H1 (cell line): ENCODE measurements at regions not wholly inside any gene's neighbourhood (a gene's known extent, or its start where the extent isn't known, plus 50 kb on each side); places are given as distances from the start of the nearest gene placed in this dataset.

Experiments used
- CTCF ChIA-PET: fragments of 300-600 bp; sonication (Branson Sonifier 250); formaldehyde crosslinking; loops from one replicate; lab custom pipeline; 2021; ENCODE audit not compliant: partially characterized antibody; lab: Charles Lee
- POLR2A ChIA-PET: fragments of 300-600 bp; sonication (Branson Sonifier 250); formaldehyde crosslinking; loops from one replicate; lab custom pipeline; 2021; ENCODE audit warnings: inconsistent platforms; ENCODE audit not compliant: partially characterized antibody; lab: Charles Lee
- DNase-seq, 2 experiments: peaks; one replicate each; pipeline versions ENCODE4 v3.0.0 to v3.0.0-alpha.2; 2010 to 2022; ENCODE audit warnings: low spot score in 2 of 2, low read depth in 1 of 2, mixed read lengths in 1 of 2
- FAIRE-seq: peaks from 2 replicates; lab custom pipeline; 2011; peaks lifted over from hg19 to GRCh38; lab: Jason Lieb, UNC
- H2AFZ ChIP-seq: 2 replicates; pipeline ENCODE4 v1.8.1; 2012; ENCODE audit warnings: low read length, inconsistent platforms
- H2AK5ac ChIP-seq: 2 replicates; pipeline ENCODE4 v1.6.1; 2013; ENCODE audit warnings: low read depth, low read length
- H2BK120ac ChIP-seq: replicated peaks from 2 replicates; pipeline ENCODE3; 2013; ENCODE audit warnings: low read depth, low read length, inconsistent platforms
- H2BK12ac ChIP-seq: 2 replicates; pipeline ENCODE4 v1.6.1; 2013; ENCODE audit warnings: low read depth, low read length
- H2BK15ac ChIP-seq: 2 replicates; pipeline ENCODE4 v1.6.1; 2013; ENCODE audit warnings: low read length
- H2BK20ac ChIP-seq: 2 replicates; pipeline ENCODE4 v1.6.1; 2013; ENCODE audit warnings: low read length
- H2BK5ac ChIP-seq: 2 replicates; pipeline ENCODE4 v1.6.1; 2013; ENCODE audit warnings: low read depth, low read length
- H3K14ac ChIP-seq: 2 replicates; pipeline ENCODE4 v1.6.1; 2013; ENCODE audit warnings: inconsistent platforms; ENCODE audit not compliant: insufficient read length
- H3K18ac ChIP-seq: 2 replicates; pipeline ENCODE4 v1.6.1; 2013; ENCODE audit warnings: low read length; ENCODE audit errors: extremely low read depth
- H3K23ac ChIP-seq: 2 replicates; pipeline ENCODE4 v1.6.1; 2013; ENCODE audit warnings: inconsistent platforms; ENCODE audit not compliant: insufficient read length
- H3K23me2 ChIP-seq: 2 replicates; pipeline ENCODE4 v1.6.1; 2013; ENCODE audit warnings: low read depth, low read length
- H3K27ac ChIP-seq: 2 replicates; pipeline ENCODE4 v1.6.1; 2011; ENCODE audit warnings: low read depth, low read length, inconsistent platforms
- H3K27me3 ChIP-seq, 4 experiments: replicated peaks in 1 of 4; 1 replicate in 1 of 4; 2 replicates in 3 of 4; pipeline versions ENCODE4 v1.6.1 to v1.8.1; 2011 to 2013; ENCODE audit warnings: low read length in 3 of 4, mild to moderate bottlenecking in 3 of 4, inconsistent platforms in 2 of 4, mixed read lengths in 2 of 4, moderate library complexity in 1 of 4; ENCODE audit not compliant: control insufficient read depth in 3 of 4, insufficient read depth in 3 of 4; ENCODE audit errors: extremely low read depth in 1 of 4
- H3K36me3 ChIP-seq, 4 experiments: 2 replicates each; pipeline versions ENCODE4 v1.6.1 to v1.8.1; 2011 to 2013; ENCODE audit warnings: mild to moderate bottlenecking in 4 of 4, low read length in 3 of 4, moderate library complexity in 2 of 4, control low read depth in 1 of 4, inconsistent platforms in 1 of 4; ENCODE audit not compliant: insufficient read depth in 4 of 4, control insufficient read depth in 2 of 4
- H3K4ac ChIP-seq: replicated peaks from 2 replicates; pipeline ENCODE3; 2013; ENCODE audit warnings: low read length, low read depth, mixed read lengths, inconsistent platforms; ENCODE audit not compliant: insufficient read length
- H3K4me1 ChIP-seq, 4 experiments: replicated peaks in 1 of 4; 1 replicate in 1 of 4; 2 replicates in 3 of 4; pipeline versions ENCODE4 v1.6.1 to v1.8.1; 2011 to 2013; ENCODE audit warnings: low read length in 3 of 4, inconsistent platforms in 2 of 4, mixed read lengths in 1 of 4; ENCODE audit not compliant: insufficient read depth in 4 of 4, control insufficient read depth in 3 of 4
- H3K4me2 ChIP-seq, 2 experiments: 2 replicates each; pipeline versions ENCODE4 v1.6.1 to v1.8.1; 2011 to 2013; ENCODE audit warnings: low read depth in 2 of 2, low read length in 2 of 2, control low read depth in 1 of 2, inconsistent platforms in 1 of 2, mild to moderate bottlenecking in 1 of 2; ENCODE audit not compliant: insufficient read depth in 1 of 2
- H3K4me3 ChIP-seq, 4 experiments: fragments of 200-600, 300-600 bp in 1 of 4; sonication (generic), shearing (Covaris generic), sonication (Bioruptor Twin) in 1 of 4; 2 replicates each; pipeline versions ENCODE4 v1.5.1 to v1.8.1; 2011 to 2016; ENCODE audit warnings: low read length in 4 of 4, low read depth in 3 of 4, control low read depth in 2 of 4, inconsistent platforms in 2 of 4, mild to moderate bottlenecking in 2 of 4, mixed read lengths in 1 of 4, moderate library complexity in 1 of 4; ENCODE audit not compliant: insufficient read depth in 2 of 4; ENCODE audit errors: extremely low read depth in 1 of 4
- H3K56ac ChIP-seq: replicated peaks from 2 replicates; pipeline ENCODE3; 2013; ENCODE audit warnings: low read depth, mild to moderate bottlenecking, mixed read lengths, low read length, inconsistent platforms; ENCODE audit not compliant: insufficient read length
- H3K79me1 ChIP-seq: 2 replicates; pipeline ENCODE4 v1.6.1; 2013; ENCODE audit warnings: low read depth, low read length, control low read depth
- H3K79me2 ChIP-seq, 2 experiments: 2 replicates each; pipeline versions ENCODE4 v1.6.1 to v1.8.1; 2012 to 2013; ENCODE audit warnings: low read length in 2 of 2, mild to moderate bottlenecking in 2 of 2, inconsistent platforms in 1 of 2; ENCODE audit not compliant: insufficient read depth in 2 of 2, control insufficient read depth in 1 of 2
- H3K9ac ChIP-seq, 4 experiments: replicated peaks in 1 of 4; 1 replicate in 1 of 4; 2 replicates in 3 of 4; pipeline versions ENCODE4 v1.6.1 to v1.8.1; 2011 to 2013; ENCODE audit warnings: low read depth in 3 of 4, low read length in 3 of 4, control low read depth in 2 of 4, mild to moderate bottlenecking in 2 of 4, moderate library complexity in 2 of 4, inconsistent platforms in 1 of 4; ENCODE audit errors: extremely low read depth in 1 of 4
- H3K9me3 ChIP-seq, 2 experiments: 2 replicates each; pipeline versions ENCODE4 v1.6.1 to v1.8.1; 2012 to 2013; ENCODE audit warnings: mild to moderate bottlenecking in 2 of 2, moderate library complexity in 2 of 2, control low read depth in 1 of 2, inconsistent platforms in 1 of 2, low read depth in 1 of 2, low read length in 1 of 2, mixed read lengths in 1 of 2; ENCODE audit not compliant: insufficient read depth in 2 of 2
- H4K20me1 ChIP-seq, 2 experiments: replicated peaks in 1 of 2; 2 replicates each; pipeline versions ENCODE3 to v1.8.1; 2011 to 2013; ENCODE audit warnings: inconsistent platforms in 2 of 2, low read length in 2 of 2, mild to moderate bottlenecking in 1 of 2; ENCODE audit not compliant: insufficient read depth in 2 of 2, control insufficient read depth in 1 of 2
- H4K5ac ChIP-seq: 2 replicates; pipeline ENCODE4 v1.6.1; 2013; ENCODE audit warnings: low read length, low read depth, mixed read lengths, inconsistent platforms; ENCODE audit not compliant: insufficient read length
- H4K8ac ChIP-seq: 2 replicates; pipeline ENCODE4 v1.8.0; 2013; ENCODE audit warnings: mild to moderate bottlenecking, moderate library complexity, low read length, inconsistent platforms; ENCODE audit not compliant: insufficient read depth; ENCODE audit errors: extremely low read depth
- H4K91ac ChIP-seq: replicated peaks from 2 replicates; pipeline ENCODE3; 2013; ENCODE audit warnings: low read length, mixed read lengths, inconsistent platforms; ENCODE audit not compliant: insufficient read length
- CBX5 ChIP-seq: fragments of 300-800, 300-1000 bp; sonication (generic); IDR thresholded peaks from 2 replicates; pipeline ENCODE4 v1.7.1; 2016; ENCODE audit warnings: antibody characterized with exemption, low read length, low read depth
- CEBPB ChIP-seq: IDR thresholded peaks from 2 replicates; pipeline ENCODE4 v1.6.1; 2012; ENCODE audit warnings: low read depth, low read length
- HDAC2 ChIP-seq, 2 experiments: fragments of 300-600 bp in 1 of 2; sonication (generic) in 1 of 2; IDR thresholded peaks; 2 replicates each; pipeline ENCODE4 v1.6.1; 2011 to 2012; ENCODE audit warnings: low read depth in 2 of 2, low read length in 2 of 2, mild to moderate bottlenecking in 2 of 2, moderate library complexity in 2 of 2, borderline replicate concordance in 1 of 2, inconsistent platforms in 1 of 2
- JUND ChIP-seq: IDR thresholded peaks from 2 replicates; pipeline ENCODE4 v1.6.1; 2011; ENCODE audit warnings: mild to moderate bottlenecking, improper control_type of control experiment, low read length
- KDM5A ChIP-seq: fragments of 200-600 bp; IDR thresholded peaks from 2 replicates; pipeline ENCODE4 v1.7.1; 2012; ENCODE audit warnings: mild to moderate bottlenecking, low read length, inconsistent platforms, mixed read lengths
- POU5F1 ChIP-seq: IDR thresholded peaks from 2 replicates; pipeline ENCODE4 v1.6.1; 2011; ENCODE audit warnings: low read depth, mild to moderate bottlenecking, low read length, moderate library complexity
- RFX5 ChIP-seq: IDR thresholded peaks from 2 replicates; pipeline ENCODE4 v1.6.1; 2011; ENCODE audit warnings: low read depth, low read length, improper control_type of control experiment, borderline replicate concordance
- RNF2 ChIP-seq: fragments of 200-900, 300-1000 bp; sonication (generic); IDR thresholded peaks from 2 replicates; pipeline ENCODE4 v1.7.1; 2016; ENCODE audit warnings: borderline replicate concordance, low read depth, mild to moderate bottlenecking, antibody characterized with exemption, low read length; ENCODE audit not compliant: poor library complexity, severe bottlenecking; ENCODE audit errors: missing control alignments
- SP2 ChIP-seq: IDR thresholded peaks from 2 replicates; pipeline ENCODE4 v1.6.1; 2012; ENCODE audit warnings: mild to moderate bottlenecking, low read length, inconsistent platforms
- TEAD4 ChIP-seq: IDR thresholded peaks from 2 replicates; pipeline ENCODE4 v1.6.1; 2012; ENCODE audit warnings: low read depth, low read length, inconsistent platforms, mixed read lengths

GRCh38 chr2:145000376-145000775 lies 480.5 kb upstream of the ZEB2 start:
- no peak overlapping the region for H3K4me2 ChIP-seq
- POLR2A ChIA-PET = no interaction called here
- H4K5ac ChIP-seq = no peak overlapping the region
- no peak overlapping the region for H2BK12ac ChIP-seq
- no peaks in the 10 kb centered on the region for H3K23me2 ChIP-seq
- H4K8ac ChIP-seq = no peak overlapping the region
- CTCF ChIA-PET = no interaction called here
- H3K23ac ChIP-seq = no peak overlapping the region
- H3K79me2 ChIP-seq = no peaks in the 10 kb centered on the region
- H3K4me3 ChIP-seq = no peak overlapping the region
- H3K56ac ChIP-seq = no peak overlapping the region
- H3K36me3 ChIP-seq = no peaks in the 10 kb centered on the region
- H2BK15ac ChIP-seq = no peak overlapping the region
- H2BK5ac ChIP-seq = no peak overlapping the region
- no peaks in the 10 kb centered on the region for H3K9me3 ChIP-seq
- no peak overlapping the region for H2BK20ac ChIP-seq
- H2BK120ac ChIP-seq = no peak overlapping the region
- no peak overlapping the region for H3K4ac ChIP-seq
- TF ChIP-seq SP2 = no peak
- no peak for TF ChIP-seq KDM5A
- no peak for TF ChIP-seq TEAD4
- TF ChIP-seq CEBPB = no peak
- TF ChIP-seq RFX5 = no peak
- no peak for TF ChIP-seq CBX5
- TF ChIP-seq POU5F1 = no peak
- TF ChIP-seq RNF2 = no peak
- no peak for TF ChIP-seq HDAC2 (IDR thresholded peaks at IDR 0.05; ENCODE audit: borderline replicate concordance in 1 of 2, low read depth in 2 of 2, low read length in 2 of 2)
- no peak for TF ChIP-seq JUND
- H3K79me1 ChIP-seq = no peaks in the 10 kb centered on the region
- peaks cover 0 to 1% (median 0%) of the 10 kb centered on the region in 4 experiments; a peak in 1 of 7 replicates for H3K27me3 ChIP-seq
- no peak overlapping the region for H2AK5ac ChIP-seq
- no peak overlapping the region for H3K27ac ChIP-seq
- no peak overlapping the region for H2AFZ ChIP-seq
- H3K4me1 ChIP-seq = no peaks in the 10 kb centered on the region
- no peak for FAIRE-seq
- H4K91ac ChIP-seq = no peak overlapping the region
- H4K20me1 ChIP-seq = no peaks in the 10 kb centered on the region
- H3K9ac ChIP-seq = no peak overlapping the region
- no peak overlapping the region for H3K18ac ChIP-seq
- DNase-seq = no peak
- no peak overlapping the region for H3K14ac ChIP-seq
